ENCODE measurements at regions not wholly inside any gene's neighbourhood (a gene's known extent, or its start where the extent isn't known, plus 50 kb on each side); places are given as distances from the start of the nearest gene placed in this dataset.
"Not testable (repeated sequence)": the region's sequence is repeated elsewhere in the genome, so short reads cannot be mapped to it uniquely, and the experiment has no call there.

GRCh38 chr9:31471010-31471409 is 913.4 kb upstream of the ACO1 start:
- DNase-seq (ENCODE audit: low read depth) = no peak

GRCh38 chr9:31486630-31487029 is 897.8 kb upstream of the ACO1 start:
- no peak for DNase-seq (ENCODE audit: low read depth)

- no peak for DNase-seq (ENCODE audit: low read depth)
Measured at GRCh38 chr9:31490551-31491106, 893.8 kb upstream of the ACO1 start.

GRCh38 chr9:31492229-31492628 is 892.2 kb upstream of the ACO1 start:
- no peak for DNase-seq (ENCODE audit: low read depth)

GRCh38 chr9:31500422-31500821 is 884.0 kb upstream of the ACO1 start:
- no peak for DNase-seq (ENCODE audit: low read depth)

GRCh38 chr9:31519011-31519410 is 865.4 kb upstream of the ACO1 start:
- DNase-seq (ENCODE audit: low read depth) = no peak

- DNase-seq (ENCODE audit: low read depth) = no peak
Measured at GRCh38 chr9:31519424-31519823, 865.0 kb upstream of the ACO1 start.

GRCh38 chr9:31519826-31520225 is 864.6 kb upstream of the ACO1 start:
- no peak for DNase-seq (ENCODE audit: low read depth)

GRCh38 chr9:31520301-31521085 is 864.0 kb upstream of the ACO1 start:
- no peak for DNase-seq (ENCODE audit: low read depth)

GRCh38 chr9:31535651-31536050 is 848.8 kb upstream of the ACO1 start:
- DNase-seq (ENCODE audit: low read depth) = no peak

GRCh38 chr9:31536471-31536870 is 848.0 kb upstream of the ACO1 start:
- no peak for DNase-seq (ENCODE audit: low read depth)

- DNase-seq (ENCODE audit: low read depth) = no peak
Measured at GRCh38 chr9:31541721-31542281, 842.6 kb upstream of the ACO1 start.

GRCh38 chr9:31542384-31543055 is 841.9 kb upstream of the ACO1 start:
- DNase-seq (ENCODE audit: low read depth) = peak; percentile 70

GRCh38 chr9:31554941-31555340 is 829.5 kb upstream of the ACO1 start:
- DNase-seq (ENCODE audit: low read depth) = no peak

- DNase-seq (ENCODE audit: low read depth) = no peak
Measured at GRCh38 chr9:31556667-31557463, 827.6 kb upstream of the ACO1 start.

- not testable (repeated sequence) for DNase-seq (ENCODE audit: low read depth)
Measured at GRCh38 chr9:31572190-31572589, 812.3 kb upstream of the ACO1 start.

GRCh38 chr9:31573561-31573960 is 810.9 kb upstream of the ACO1 start:
- DNase-seq (ENCODE audit: low read depth) = no peak

GRCh38 chr9:31574006-31574765 is 810.3 kb upstream of the ACO1 start:
- DNase-seq (ENCODE audit: low read depth) = peak; percentile 13

- no peak for DNase-seq (ENCODE audit: low read depth)
Measured at GRCh38 chr9:31582071-31582470, 802.4 kb upstream of the ACO1 start.

- no peak for DNase-seq (ENCODE audit: low read depth)
Measured at GRCh38 chr9:31582561-31582960, 801.9 kb upstream of the ACO1 start.

- DNase-seq (ENCODE audit: low read depth) = no peak
Measured at GRCh38 chr9:31585158-31585557, 799.3 kb upstream of the ACO1 start.
